Lower leg skin (tissue), 3 donors: ENCODE measurements at regions not wholly inside any gene's neighbourhood (a gene's known extent, or its start where the extent isn't known, plus 50 kb on each side); places are given as distances from the start of the nearest gene placed in this dataset.

ENCODE experiments used
- CTCF ChIP-seq, 3 donors: fragments of 450-650 bp; IDR thresholded peaks; one replicate each; pipeline ENCODE4 v1.5.1; 2016; ENCODE audit warnings: antibody characterized with exemption in 3 of 3, mild to moderate bottlenecking in 3 of 3, moderate library complexity in 2 of 3
- POLR2A ChIP-seq, 2 donors: fragments of 450-650 bp; IDR thresholded peaks; one replicate each; pipeline ENCODE4 v1.6.1; 2016 to 2017; ENCODE audit warnings: antibody characterized with exemption in 2 of 2, mild to moderate bottlenecking in 1 of 2, moderate library complexity in 1 of 2

- TF ChIP-seq CTCF (IDR thresholded peaks at IDR 0.05) (no peak), POLR2A (IDR thresholded peaks at IDR 0.05) (no peak)
Observed at GRCh38 chr7:118040562-118040961, 143.4 kb upstream of the LSM8 start.
